Activated naive CD4-positive, alpha-beta T cell treated with anti-CD3 and anti-CD28 coated beads, Interleukin-2, amount 10 ng/mL, durations not matched to agents 7 days and 5 days (primary cell): ENCODE measurements at regions not wholly inside any gene's neighbourhood (a gene's known extent, or its start where the extent isn't known, plus 50 kb on each side); places are given as distances from the start of the nearest gene placed in this dataset.
"Not testable (repeated sequence)": the region's sequence is repeated elsewhere in the genome, so short reads cannot be mapped to it uniquely, and the experiment has no call there.

Experiments
- CTCF ChIA-PET: fragments of 350-600 bp; sonication (Branson Sonifier 250); formaldehyde crosslinking; loops from one replicate; lab custom pipeline; 2021; ENCODE audit warnings: antibody characterized with exemption; lab: Charles Lee
- DNase-seq: peaks from one replicate; pipeline ENCODE4 v3.0.0-alpha.2; 2020
- H3K27ac Mint-ChIP-seq: one replicate; pipeline ENCODE4 v1.8.0; 2021; ENCODE audit warnings: mild to moderate bottlenecking, moderate library complexity, mixed read lengths
- H3K27me3 Mint-ChIP-seq: one replicate; pipeline ENCODE4 v1.8.0; 2021; ENCODE audit warnings: mild to moderate bottlenecking, mixed read lengths
- H3K36me3 Mint-ChIP-seq: one replicate; pipeline ENCODE4 v1.8.0; 2021; ENCODE audit warnings: mixed read lengths
- H3K4me1 Mint-ChIP-seq: one replicate; pipeline ENCODE4 v1.8.0; 2021; ENCODE audit warnings: mixed read lengths
- H3K4me3 Mint-ChIP-seq: one replicate; pipeline ENCODE4 v1.8.0; 2021; ENCODE audit warnings: mild to moderate bottlenecking, moderate library complexity, mixed read lengths
- H3K9me3 Mint-ChIP-seq: one replicate; pipeline ENCODE4 v1.8.0; 2021; ENCODE audit warnings: mixed read lengths

DNA sequence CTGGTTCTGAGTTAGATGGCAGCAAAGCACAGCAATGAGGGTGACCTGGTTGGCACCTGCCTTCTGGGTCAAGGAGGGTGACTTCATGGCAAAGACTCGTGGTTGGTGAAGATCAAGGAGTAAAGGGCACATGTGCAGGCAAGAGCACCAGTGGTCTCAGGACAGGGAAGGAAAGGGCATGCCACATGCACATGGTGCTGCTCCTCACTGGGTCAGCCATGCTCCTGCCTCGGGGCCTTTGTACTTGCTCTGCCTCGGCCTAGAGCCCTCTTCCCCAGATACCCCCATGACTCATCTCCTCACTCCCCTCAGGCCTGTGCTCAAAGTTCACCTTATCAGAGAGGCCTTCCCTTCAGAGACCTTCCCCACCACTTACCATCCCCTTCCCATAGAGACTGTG, 106.7 kb upstream of the KDM7A start:
- Mint-ChIP-seq H3K4me1 (no peaks in the 10 kb centered on the region), H3K4me3 (no peak overlapping the region)

DNA sequence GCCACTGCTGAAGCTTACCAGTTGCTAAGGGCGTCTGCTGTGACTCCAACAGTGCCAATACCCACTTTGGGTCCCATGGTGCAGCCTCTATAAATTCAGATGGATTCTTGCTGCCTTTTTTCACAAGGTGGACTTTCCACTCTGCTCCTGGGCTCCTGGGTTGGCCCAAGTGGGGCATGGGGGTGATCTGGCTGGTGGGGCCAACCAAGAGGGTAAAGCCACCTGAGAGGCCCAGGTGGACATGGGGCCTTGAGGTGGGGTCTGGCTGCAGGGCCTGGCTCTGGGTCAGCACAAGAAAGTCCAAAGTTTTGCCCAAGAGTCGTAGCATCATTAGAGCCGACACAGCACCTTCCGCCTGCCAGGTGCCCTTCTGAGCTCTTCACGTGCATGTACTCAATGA, 105.2 kb upstream of the KDM7A start:
- DNase-seq = no peak
- CTCF ChIA-PET = no interaction called here
- H3K4me1 Mint-ChIP-seq = no peaks in the 10 kb centered on the region
- no peak overlapping the region for H3K4me3 Mint-ChIP-seq
- H3K27me3 Mint-ChIP-seq = peaks cover 19% of the 10 kb centered on the region
- no peaks in the 10 kb centered on the region for H3K36me3 Mint-ChIP-seq
- H3K9me3 Mint-ChIP-seq = no peaks in the 10 kb centered on the region
- no peak overlapping the region for H3K27ac Mint-ChIP-seq

More for the DNA sequence above, 106.7 kb upstream of the KDM7A start:
- H3K27ac Mint-ChIP-seq = no peak overlapping the region
- CTCF ChIA-PET = no interaction called here
- H3K9me3 Mint-ChIP-seq = no peaks in the 10 kb centered on the region
- no peaks in the 10 kb centered on the region for H3K36me3 Mint-ChIP-seq
- H3K27me3 Mint-ChIP-seq = peaks cover 19% of the 10 kb centered on the region
- no peak for DNase-seq

DNA sequence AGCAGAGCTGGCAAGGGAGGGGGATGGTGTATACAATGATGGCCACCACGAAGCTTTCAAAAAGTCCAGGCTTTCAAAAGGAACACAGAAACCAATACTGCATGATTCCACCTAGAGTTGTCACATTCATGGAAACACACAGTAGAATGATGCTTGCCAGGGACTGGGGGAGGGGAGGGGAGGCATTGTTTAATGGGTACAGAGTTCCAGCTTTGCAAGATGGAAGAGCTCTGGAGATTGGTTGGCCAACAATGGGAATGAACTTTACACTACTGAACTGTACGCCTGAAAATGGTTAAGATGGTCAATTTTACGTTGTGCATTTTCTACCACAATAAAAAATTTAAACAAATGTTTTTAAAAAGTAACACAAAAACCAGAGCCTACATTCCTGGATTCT, 104.5 kb upstream of the KDM7A start:
- no peaks in the 10 kb centered on the region for H3K4me1 Mint-ChIP-seq
- CTCF ChIA-PET = interaction anchor here (0.7 to 1.0 kb wide), 2 partner anchors 23 to 681 kb away, joined by 3 to 4 read pairs; no protein-coding TSS in a partner anchor
- H3K36me3 Mint-ChIP-seq = no peaks in the 10 kb centered on the region
- H3K27me3 Mint-ChIP-seq = peaks cover 21% of the 10 kb centered on the region
- H3K27ac Mint-ChIP-seq = no peak overlapping the region
- DNase-seq = no peak
- no peak overlapping the region for H3K4me3 Mint-ChIP-seq
- no peaks in the 10 kb centered on the region for H3K9me3 Mint-ChIP-seq

DNA sequence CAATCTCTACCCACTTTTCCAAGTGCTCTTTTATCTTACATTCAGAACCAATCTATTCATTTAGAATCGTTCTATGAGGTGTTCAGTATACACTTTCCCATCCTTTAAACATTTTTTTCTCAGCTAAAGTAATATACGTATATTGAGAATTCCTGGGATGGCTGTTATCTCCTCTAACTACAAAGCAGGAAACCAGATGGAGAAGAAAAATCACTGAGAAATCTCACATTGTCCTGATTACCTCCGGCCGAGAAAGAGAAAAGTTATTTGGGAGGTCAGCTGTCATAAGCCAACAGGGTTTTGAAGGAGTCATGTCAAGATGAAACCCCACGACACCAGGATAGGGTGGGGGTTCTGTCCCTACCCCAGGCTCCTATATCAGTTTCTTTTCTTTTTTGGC, 99.2 kb upstream of the KDM7A start:
- CTCF ChIA-PET = interaction anchor here (0.6 to 1.0 kb wide), 3 partner anchors 11 to 993 kb away, joined by 3 read pairs; no protein-coding TSS in a partner anchor
- no peak for DNase-seq
- Mint-ChIP-seq H3K36me3 (no peaks in the 10 kb centered on the region), H3K27ac (no peak overlapping the region), H3K4me3 (no peak overlapping the region), H3K9me3 (no peaks in the 10 kb centered on the region), H3K27me3 (peaks cover 17% of the 10 kb centered on the region), H3K4me1 (no peaks in the 10 kb centered on the region)

DNA sequence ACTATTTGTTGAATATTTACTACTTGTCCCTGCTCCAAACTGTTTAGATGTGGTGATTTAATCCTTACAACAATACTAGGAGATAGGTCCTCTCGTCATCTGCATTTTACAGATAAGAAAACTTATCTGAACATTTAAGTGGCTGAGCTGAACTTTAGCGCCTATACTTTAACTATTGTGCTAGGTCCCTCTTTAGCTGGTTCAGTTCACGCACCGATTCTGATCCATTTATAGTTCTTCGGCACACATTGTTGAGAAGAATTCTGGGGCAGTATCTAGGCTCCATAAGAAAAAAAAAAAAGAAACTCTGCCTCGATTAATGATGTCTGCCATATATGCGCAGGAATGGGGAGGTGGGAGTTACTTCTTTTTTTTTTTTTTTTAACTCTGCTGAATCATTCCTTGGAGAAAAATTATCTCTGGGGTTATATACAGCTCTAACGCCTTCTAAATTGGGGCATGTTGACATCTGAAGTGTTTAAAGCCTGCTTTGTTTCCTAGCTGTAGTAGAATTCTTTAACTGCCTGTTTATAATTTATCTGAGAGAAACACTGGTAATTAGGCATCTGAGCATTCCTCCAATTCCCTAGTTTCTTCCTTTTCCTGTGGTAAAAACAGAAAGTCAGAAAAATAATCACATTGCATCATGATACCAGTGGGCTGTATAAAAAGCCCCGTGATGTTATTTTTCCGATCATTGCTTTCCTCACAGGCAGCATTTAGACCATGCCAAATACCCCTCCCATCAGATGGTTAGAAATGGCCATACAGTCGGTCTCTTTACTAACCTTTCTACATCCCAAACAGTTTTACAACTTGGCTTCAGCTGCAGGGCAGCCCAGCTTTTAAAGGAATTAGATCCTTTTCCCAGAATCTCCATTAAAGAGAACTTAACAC, 98.5 kb upstream of the KDM7A start:
- Mint-ChIP-seq H3K27ac (no peak overlapping the region), H3K36me3 (no peaks in the 10 kb centered on the region), H3K27me3 (peaks cover 10% of the 10 kb centered on the region), H3K4me1 (peaks cover 5% of the 10 kb centered on the region), H3K9me3 (no peaks in the 10 kb centered on the region), H3K4me3 (no peak overlapping the region)
- CTCF ChIA-PET = interaction anchor here (0.6 to 1.0 kb wide), 3 partner anchors 11 to 994 kb away, joined by 3 read pairs; no protein-coding TSS in a partner anchor
- DNase-seq = no peak

DNA sequence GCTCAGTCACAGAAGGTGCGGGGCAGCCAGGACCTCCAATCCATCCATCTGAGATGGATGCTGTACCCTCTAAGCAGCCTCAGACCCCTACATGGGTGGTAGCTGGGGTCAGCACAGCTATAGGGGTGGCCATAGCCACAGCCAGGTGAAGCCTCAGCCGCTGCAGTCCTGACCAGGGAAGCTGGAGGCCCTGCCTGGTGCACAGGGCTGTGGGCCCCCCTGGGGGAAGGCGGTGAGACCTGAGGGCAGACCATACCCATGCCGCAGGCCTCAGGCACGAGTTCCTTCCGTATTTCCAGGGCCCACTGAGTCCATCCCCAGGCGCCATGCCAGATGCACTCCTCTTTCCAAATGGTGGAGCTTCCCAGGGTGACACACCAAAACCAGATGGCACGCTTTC, 96.6 kb upstream of the KDM7A start:
- no peak for DNase-seq
- no peaks in the 10 kb centered on the region for H3K9me3 Mint-ChIP-seq
- H3K4me1 Mint-ChIP-seq = peaks cover 20% of the 10 kb centered on the region
- no peak overlapping the region for H3K4me3 Mint-ChIP-seq
- H3K36me3 Mint-ChIP-seq = peaks cover 1% of the 10 kb centered on the region
- H3K27me3 Mint-ChIP-seq = peaks cover 4% of the 10 kb centered on the region
- no peak overlapping the region for H3K27ac Mint-ChIP-seq
- CTCF ChIA-PET = interaction anchor here (1.1 kb wide), 1 partner anchor 40 kb away, joined by 3 read pairs; no protein-coding TSS in a partner anchor

DNA sequence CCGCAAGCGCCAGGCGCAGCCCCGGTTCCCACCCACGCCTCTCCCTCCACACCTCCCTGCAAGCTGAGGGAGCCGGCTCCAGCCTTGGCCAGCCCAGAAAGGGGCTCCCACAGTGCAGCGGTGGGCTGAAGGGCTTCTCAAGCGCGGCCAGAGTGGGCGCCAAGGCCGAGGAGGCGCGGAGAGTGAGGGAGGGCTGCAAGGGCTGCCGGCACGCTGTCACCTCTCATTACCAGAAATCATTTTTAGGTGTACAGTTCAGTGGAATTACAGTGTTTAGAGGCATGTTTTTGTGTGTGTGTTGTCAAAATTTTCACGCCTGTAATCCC, 94.8 kb upstream of the KDM7A start:
- peaks cover 34% of the 10 kb centered on the region for H3K4me1 Mint-ChIP-seq
- H3K4me3 Mint-ChIP-seq, H3K36me3 Mint-ChIP-seq, H3K9me3 Mint-ChIP-seq, H3K27ac Mint-ChIP-seq, DNase-seq, CTCF ChIA-PET, H3K27me3 Mint-ChIP-seq: not testable (repeated sequence)

DNA sequence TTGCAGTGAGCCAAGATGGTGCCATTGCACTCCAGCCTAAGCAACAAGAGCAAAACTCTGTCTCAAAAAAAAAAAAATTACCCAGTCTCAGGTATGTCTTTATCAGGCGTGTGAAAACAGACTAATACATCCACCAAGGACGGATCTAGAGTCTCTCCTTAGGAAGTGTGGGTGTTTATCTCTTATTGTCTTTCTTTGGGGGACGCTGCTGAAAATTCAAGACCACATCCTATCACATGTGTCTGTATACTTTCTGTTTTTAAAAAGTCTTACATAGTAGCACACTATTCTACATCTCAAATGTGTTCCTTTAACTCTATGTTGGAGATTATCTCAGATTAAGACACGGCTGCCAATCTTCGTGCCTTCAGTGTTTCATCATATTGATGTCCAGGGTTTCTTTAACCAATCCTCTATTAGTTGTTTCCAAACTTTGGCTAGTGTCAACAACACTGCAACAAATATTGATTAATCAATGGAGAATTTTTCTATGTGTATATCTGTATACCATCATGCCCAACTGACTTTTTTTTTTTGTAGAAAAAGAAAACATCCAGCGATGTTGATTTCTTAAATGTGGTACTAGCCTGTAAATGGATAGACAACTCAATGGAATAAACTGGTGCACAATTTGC, 92.3 kb upstream of the KDM7A start:
- Mint-ChIP-seq H3K9me3 (no peaks in the 10 kb centered on the region), H3K4me3 (no peak overlapping the region), H3K27me3 (no peaks in the 10 kb centered on the region), H3K36me3 (peaks cover 5% of the 10 kb centered on the region), H3K27ac (peak overlapping the region; percentile 83), H3K4me1 (peaks cover 44% of the 10 kb centered on the region)
- CTCF ChIA-PET = no interaction called here
- DNase-seq = no peak

DNA sequence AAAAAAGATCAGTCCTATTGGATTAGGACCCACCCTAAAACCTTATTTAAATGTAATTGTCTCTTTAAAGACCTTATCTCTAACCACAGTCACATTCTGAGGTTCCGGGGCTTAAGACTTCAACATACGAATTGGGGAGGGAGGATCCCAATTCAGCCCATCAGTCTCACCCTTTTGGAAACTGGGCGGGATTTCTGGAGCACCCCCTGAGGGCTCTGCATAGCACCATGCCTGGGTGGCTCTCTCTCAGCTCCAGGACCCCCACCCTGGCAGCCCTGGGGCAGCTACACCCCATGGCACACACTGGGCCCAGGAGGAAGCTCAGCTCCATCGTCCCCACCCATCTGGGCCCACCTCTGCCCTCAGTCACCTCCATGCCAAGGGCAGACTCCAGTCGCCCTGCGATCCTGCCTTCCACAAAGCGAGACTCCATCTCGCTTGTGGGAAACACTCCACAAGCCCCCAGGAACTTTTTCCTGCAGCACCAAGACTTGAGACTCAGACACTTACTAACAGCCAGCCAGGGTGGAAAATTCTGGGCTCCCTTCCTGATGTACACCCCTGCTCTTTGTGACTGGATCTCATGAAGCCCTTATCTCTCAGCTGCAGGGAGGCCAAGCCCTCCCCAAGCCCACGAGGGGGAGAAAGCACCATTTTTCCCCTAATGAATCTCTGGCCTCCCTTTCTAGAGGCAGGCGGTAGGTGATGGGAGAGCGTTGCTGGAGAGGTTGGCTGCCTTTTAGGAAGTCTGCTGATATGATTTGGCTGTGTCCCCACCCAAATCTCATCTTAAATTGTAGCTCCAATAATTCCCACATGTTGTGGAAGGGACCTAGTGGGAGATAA, 90.8 kb upstream of the KDM7A start:
- H3K36me3 Mint-ChIP-seq = peaks cover 5% of the 10 kb centered on the region
- CTCF ChIA-PET = interaction anchor here (1.1 kb wide), 1 partner anchor 15 kb away, joined by 3 read pairs; no protein-coding TSS in a partner anchor
- H3K4me1 Mint-ChIP-seq = peaks cover 59% of the 10 kb centered on the region
- H3K4me3 Mint-ChIP-seq = no peak overlapping the region
- no peak overlapping the region for H3K27ac Mint-ChIP-seq
- H3K9me3 Mint-ChIP-seq = peaks cover 2% of the 10 kb centered on the region
- H3K27me3 Mint-ChIP-seq = no peaks in the 10 kb centered on the region
- no peak for DNase-seq

DNA sequence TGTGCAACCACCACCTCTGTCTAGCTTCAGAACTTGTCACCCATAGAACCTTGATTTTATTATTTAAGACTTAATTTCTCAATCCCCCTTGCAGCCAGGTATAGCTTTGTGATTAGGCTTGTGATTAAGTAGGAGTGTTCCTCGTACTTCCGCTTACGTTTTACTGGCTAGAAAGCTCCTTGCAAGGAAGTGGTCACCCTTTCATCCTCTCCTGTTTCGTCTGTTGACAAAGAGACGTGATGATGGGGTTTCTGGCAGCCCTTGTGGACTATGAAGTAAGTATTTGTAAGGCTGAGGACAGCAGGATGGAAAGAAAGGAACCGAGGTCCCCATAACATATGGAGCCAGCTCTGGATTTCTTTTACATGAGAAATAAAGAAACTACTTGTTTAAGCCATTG, 86.5 kb upstream of the KDM7A start:
- peak; percentile 63 for DNase-seq
- peaks cover 67% of the 10 kb centered on the region for H3K4me1 Mint-ChIP-seq

DNA sequence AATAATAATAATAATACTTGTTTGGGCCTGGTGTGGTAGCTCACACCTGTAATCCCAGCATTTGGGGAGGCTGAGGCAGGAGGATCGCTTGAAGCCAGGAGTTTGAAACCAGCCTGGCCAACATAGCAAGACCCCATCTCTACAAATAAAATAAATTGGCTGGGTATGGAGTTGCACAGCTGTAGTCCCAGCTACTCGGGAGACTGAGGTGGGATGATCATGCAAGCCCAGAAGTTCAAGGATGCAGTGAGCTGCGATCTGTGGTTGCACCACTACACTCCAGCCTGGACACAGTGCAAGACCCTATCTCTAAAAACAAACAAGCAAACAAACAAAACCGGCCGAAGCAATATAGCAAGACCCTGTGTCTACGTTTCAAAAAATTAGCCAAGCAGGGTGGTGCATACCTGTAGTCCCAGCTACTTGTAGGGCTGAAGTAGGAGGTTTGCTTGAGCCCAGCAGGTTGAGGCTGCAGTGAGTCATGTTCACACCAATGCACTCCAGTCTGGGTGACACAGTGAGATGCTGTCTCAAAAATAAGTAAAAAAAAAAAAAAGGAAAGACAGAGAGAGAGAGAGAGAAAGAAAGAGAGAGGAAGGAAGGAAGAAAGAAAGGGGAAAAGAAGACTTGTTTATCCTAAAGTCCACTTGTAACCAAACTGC, 85.6 kb upstream of the KDM7A start:
- Mint-ChIP-seq H3K4me1 (peaks cover 58% of the 10 kb centered on the region), H3K27me3 (peaks cover 8% of the 10 kb centered on the region), H3K36me3 (peaks cover 5% of the 10 kb centered on the region), H3K27ac (peak overlapping the region; percentile 92), H3K9me3 (peaks cover 5% of the 10 kb centered on the region), H3K4me3 (peak overlapping the region; percentile 30)
- CTCF ChIA-PET = no interaction called here
- no peak for DNase-seq

More for the DNA sequence above, 86.5 kb upstream of the KDM7A start:
- Mint-ChIP-seq H3K27me3 (peaks cover 8% of the 10 kb centered on the region), H3K4me3 (peak overlapping the region; percentile 26), H3K9me3 (peaks cover 3% of the 10 kb centered on the region), H3K36me3 (peaks cover 4% of the 10 kb centered on the region), H3K27ac (peak overlapping the region; percentile 92)
- CTCF ChIA-PET = interaction anchor here (1.6 to 2.4 kb wide), 2 partner anchors 9 to 41 kb away, joined by 3 to 6 read pairs; no protein-coding TSS in a partner anchor

DNA sequence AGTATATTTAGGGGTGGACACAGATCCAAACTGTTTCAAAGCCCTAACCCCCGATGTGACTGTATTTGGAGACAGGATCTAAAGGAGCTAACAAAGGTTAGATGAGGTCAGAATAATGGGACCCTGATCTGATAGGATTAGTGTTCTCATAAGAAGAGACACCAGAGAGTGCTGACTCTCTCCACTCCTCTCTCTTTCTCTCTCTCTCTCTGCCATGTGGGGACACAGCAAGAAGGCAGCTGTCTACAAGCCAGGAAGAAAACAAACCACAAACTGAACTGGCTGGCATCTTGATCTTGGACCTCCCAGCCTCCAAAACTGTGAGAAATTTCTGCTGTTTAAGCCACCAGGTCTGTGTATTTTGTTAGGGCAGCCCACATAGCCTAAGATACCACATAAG, 84.7 kb upstream of the KDM7A start:
- DNase-seq = no peak
- Mint-ChIP-seq H3K4me1 (peaks cover 54% of the 10 kb centered on the region), H3K4me3 (no peak overlapping the region), H3K36me3 (peaks cover 7% of the 10 kb centered on the region), H3K27ac (peak overlapping the region; percentile 21), H3K27me3 (peaks cover 8% of the 10 kb centered on the region), H3K9me3 (peaks cover 10% of the 10 kb centered on the region)
- CTCF ChIA-PET = no interaction called here

DNA sequence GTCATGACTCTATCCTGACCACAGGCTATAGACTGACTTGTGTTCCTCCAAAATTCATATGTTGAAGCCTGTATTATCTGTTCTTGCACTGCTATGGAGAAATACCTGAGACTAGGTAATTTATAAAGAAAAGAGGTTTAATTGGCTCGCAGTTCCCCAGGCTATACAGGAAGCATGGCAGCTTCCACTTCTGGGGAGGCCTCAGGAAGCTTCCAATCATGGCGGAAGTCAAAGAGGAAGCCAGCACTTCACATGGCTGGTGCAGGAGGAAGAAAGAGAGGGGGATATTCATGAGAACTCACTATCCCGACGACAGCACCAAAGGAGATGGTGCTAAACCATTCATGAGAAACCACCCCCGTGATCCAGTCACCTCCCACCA, 84.3 kb upstream of the KDM7A start:
- Mint-ChIP-seq H3K4me1 (peaks cover 54% of the 10 kb centered on the region), H3K27me3 (peaks cover 8% of the 10 kb centered on the region)
- CTCF ChIA-PET = no interaction called here

More for the DNA sequence above, 84.3 kb upstream of the KDM7A start:
- peaks cover 10% of the 10 kb centered on the region for H3K9me3 Mint-ChIP-seq
- H3K4me3 Mint-ChIP-seq = no peak overlapping the region
- H3K27ac Mint-ChIP-seq = no peak overlapping the region
- H3K36me3 Mint-ChIP-seq = peaks cover 7% of the 10 kb centered on the region
- no peak for DNase-seq
